ENCODE measurements at regions not wholly inside any gene's neighbourhood (a gene's known extent, or its start where the extent isn't known, plus 50 kb on each side); places are given as distances from the start of the nearest gene placed in this dataset.
"Not testable (repeated sequence)": the region's sequence is repeated elsewhere in the genome, so short reads cannot be mapped to it uniquely, and the experiment has no call there.

DNA sequence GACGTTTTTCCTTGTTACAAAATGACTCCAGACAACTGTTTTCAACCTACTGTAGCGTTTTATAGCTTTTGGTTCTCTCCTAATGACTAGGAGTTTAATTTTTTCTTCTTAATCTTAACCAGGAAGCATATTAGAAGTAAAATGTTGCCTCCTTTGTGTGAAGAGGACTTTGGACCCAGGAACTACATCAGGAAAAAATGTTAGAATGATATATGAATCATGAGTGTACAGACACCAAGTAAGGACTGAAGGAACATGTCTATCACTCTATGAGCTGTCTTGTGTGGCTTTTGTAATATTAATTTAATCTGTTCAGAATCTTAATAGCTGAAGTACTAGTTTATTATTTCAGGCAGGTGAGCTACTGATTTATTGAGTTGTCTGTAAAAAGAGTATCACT is 71.0 kb upstream of the MARCKS start:
- no peaks in the 10 kb centered on the region for H3K79me2 ChIP-seq (ENCODE audit: insufficient read depth, low read length)
- H3K27me3 ChIP-seq (ENCODE audit: insufficient read depth, low read length): no peaks in the 10 kb centered on the region
- H3K4me3 ChIP-seq (ENCODE audit: low read depth, low read length, poor library complexity, severe bottlenecking): no peak overlapping the region
- no peaks in the 10 kb centered on the region for H4K20me1 ChIP-seq (ENCODE audit: insufficient read depth, low read length)
- no peak overlapping the region for H2AFZ ChIP-seq (ENCODE audit: low read length)
- no peak overlapping the region for H3K27ac ChIP-seq (ENCODE audit: low read depth, low read length, poor library complexity, severe bottlenecking)
- H3F3A ChIP-seq (ENCODE audit: insufficient read depth, low read length): no peaks in the 10 kb centered on the region
- H3K9me2 ChIP-seq (ENCODE audit: low read depth, low read length): no peaks in the 10 kb centered on the region
- H3K9me3 ChIP-seq (ENCODE audit: low read length): no peaks in the 10 kb centered on the region
- no peak overlapping the region for H3K9ac ChIP-seq (ENCODE audit: low read length)
- H3K4me2 ChIP-seq (ENCODE audit: low read length): no peak overlapping the region
- no peaks in the 10 kb centered on the region for H3K36me3 ChIP-seq (ENCODE audit: insufficient read depth, low read length)
- TF ChIP-seq EZH2 (IDR thresholded peaks at IDR 0.05; ENCODE audit: borderline replicate concordance, low read length): no peak
- no peaks in the 10 kb centered on the region for H3K4me1 ChIP-seq (ENCODE audit: insufficient read depth, low read length, severe bottlenecking)

DNA sequence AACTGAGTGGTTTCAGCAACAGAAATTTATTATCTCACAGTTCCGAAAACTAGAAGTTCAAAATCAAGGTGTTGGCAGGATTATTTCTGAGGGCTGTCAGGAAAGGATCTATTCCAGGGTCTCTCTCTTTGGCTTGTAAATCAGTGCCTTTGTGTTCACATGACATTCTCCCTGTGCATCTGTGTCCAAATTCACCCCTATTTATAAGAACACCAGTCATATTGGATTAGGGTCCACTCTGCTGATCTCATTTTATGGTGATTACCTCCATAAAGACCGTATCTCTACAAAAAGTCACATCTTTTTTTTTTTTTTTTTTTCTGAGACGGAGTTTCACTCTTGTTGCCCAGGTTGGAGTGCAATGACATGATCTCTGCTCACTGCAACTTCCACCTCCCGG is 68.6 kb upstream of the MARCKS start:
- Histone ChIP-seq H3K4me2 (ENCODE audit: low read length) (no peak overlapping the region), H3F3A (ENCODE audit: insufficient read depth, low read length) (no peaks in the 10 kb centered on the region), H3K27ac (ENCODE audit: low read depth, low read length, poor library complexity, severe bottlenecking) (no peak overlapping the region), H3K79me2 (ENCODE audit: insufficient read depth, low read length) (no peaks in the 10 kb centered on the region), H3K9me2 (ENCODE audit: low read depth, low read length) (no peaks in the 10 kb centered on the region), H3K36me3 (ENCODE audit: insufficient read depth, low read length) (no peaks in the 10 kb centered on the region), H2AFZ (ENCODE audit: low read length) (no peak overlapping the region), H3K27me3 (ENCODE audit: insufficient read depth, low read length) (no peaks in the 10 kb centered on the region), H3K4me1 (ENCODE audit: insufficient read depth, low read length, severe bottlenecking) (no peaks in the 10 kb centered on the region), H4K20me1 (ENCODE audit: insufficient read depth, low read length) (no peaks in the 10 kb centered on the region), H3K9me3 (ENCODE audit: low read length) (no peaks in the 10 kb centered on the region), H3K9ac (ENCODE audit: low read length) (no peak overlapping the region), H3K4me3 (ENCODE audit: low read depth, low read length, poor library complexity, severe bottlenecking) (no peak overlapping the region)
- TF ChIP-seq, protein P1, sequence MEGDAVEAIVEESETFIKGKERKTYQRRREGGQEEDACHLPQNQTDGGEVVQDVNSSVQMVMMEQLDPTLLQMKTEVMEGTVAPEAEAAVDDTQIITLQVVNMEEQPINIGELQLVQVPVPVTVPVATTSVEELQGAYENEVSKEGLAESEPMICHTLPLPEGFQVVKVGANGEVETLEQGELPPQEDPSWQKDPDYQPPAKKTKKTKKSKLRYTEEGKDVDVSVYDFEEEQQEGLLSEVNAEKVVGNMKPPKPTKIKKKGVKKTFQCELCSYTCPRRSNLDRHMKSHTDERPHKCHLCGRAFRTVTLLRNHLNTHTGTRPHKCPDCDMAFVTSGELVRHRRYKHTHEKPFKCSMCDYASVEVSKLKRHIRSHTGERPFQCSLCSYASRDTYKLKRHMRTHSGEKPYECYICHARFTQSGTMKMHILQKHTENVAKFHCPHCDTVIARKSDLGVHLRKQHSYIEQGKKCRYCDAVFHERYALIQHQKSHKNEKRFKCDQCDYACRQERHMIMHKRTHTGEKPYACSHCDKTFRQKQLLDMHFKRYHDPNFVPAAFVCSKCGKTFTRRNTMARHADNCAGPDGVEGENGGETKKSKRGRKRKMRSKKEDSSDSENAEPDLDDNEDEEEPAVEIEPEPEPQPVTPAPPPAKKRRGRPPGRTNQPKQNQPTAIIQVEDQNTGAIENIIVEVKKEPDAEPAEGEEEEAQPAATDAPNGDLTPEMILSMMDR (IDR thresholded peaks at IDR 0.05; ENCODE audit: low read length): no peak
- TF ChIP-seq EZH2 (IDR thresholded peaks at IDR 0.05; ENCODE audit: borderline replicate concordance, low read length): no peak

DNA sequence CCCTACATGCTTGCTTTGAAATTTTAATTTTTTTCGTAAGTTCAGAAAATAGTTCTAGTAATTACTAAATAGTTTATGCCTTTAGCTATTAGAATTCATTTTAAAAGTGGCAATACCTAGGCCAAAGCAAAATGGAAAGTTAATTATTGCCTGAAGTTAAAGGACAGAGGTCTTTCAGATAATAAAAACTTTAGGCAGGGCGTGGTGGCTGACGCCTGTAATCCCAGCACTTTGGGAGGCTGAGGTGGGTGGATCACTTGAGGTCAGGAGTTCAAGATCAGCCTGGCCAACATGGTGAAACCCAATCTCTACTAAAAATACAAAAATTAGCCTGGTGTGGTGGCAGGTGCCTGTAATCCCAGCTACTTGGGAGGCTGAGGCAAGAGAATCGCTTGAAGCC is 65.9 kb upstream of the MARCKS start:
- not testable (repeated sequence) for H3K4me1 ChIP-seq (ENCODE audit: insufficient read depth, low read length, severe bottlenecking); H3F3A ChIP-seq (ENCODE audit: insufficient read depth, low read length); H3K4me3 ChIP-seq (ENCODE audit: low read depth, low read length, poor library complexity, severe bottlenecking); H3K4me2 ChIP-seq (ENCODE audit: low read length); H3K9me3 ChIP-seq (ENCODE audit: low read length); H3K79me2 ChIP-seq (ENCODE audit: insufficient read depth, low read length); H3K27me3 ChIP-seq (ENCODE audit: insufficient read depth, low read length); H3K9me2 ChIP-seq (ENCODE audit: low read depth, low read length); H4K20me1 ChIP-seq (ENCODE audit: insufficient read depth, low read length); H3K36me3 ChIP-seq (ENCODE audit: insufficient read depth, low read length); H2AFZ ChIP-seq (ENCODE audit: low read length); H3K9ac ChIP-seq (ENCODE audit: low read length); H3K27ac ChIP-seq (ENCODE audit: low read depth, low read length, poor library complexity, severe bottlenecking)

DNA sequence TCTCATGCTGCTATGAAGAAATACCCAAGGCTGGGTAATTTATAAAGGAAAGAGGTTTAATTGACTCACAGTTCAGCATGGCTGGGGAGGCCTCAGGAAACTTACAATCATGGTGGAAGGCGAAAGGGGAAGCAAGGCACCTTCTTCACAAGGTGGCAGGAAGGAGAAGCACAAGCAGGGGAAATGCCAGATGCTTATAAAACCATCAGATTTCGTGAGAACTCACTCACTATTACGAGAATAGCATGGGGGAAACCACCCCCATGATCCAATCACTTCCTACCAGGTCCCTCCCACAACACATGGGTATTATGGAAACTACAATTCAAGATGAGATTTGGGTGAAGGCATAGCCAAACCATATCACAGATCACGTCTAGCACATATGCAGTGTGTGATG is 61.8 kb upstream of the MARCKS start:
- H3K4me3 ChIP-seq (ENCODE audit: low read depth, low read length, poor library complexity, severe bottlenecking); H3K9me2 ChIP-seq (ENCODE audit: low read depth, low read length); H3F3A ChIP-seq (ENCODE audit: insufficient read depth, low read length); H3K36me3 ChIP-seq (ENCODE audit: insufficient read depth, low read length); H3K27ac ChIP-seq (ENCODE audit: low read depth, low read length, poor library complexity, severe bottlenecking); H3K27me3 ChIP-seq (ENCODE audit: insufficient read depth, low read length); H4K20me1 ChIP-seq (ENCODE audit: insufficient read depth, low read length); H3K9ac ChIP-seq (ENCODE audit: low read length); H3K4me1 ChIP-seq (ENCODE audit: insufficient read depth, low read length, severe bottlenecking); H3K79me2 ChIP-seq (ENCODE audit: insufficient read depth, low read length); H3K4me2 ChIP-seq (ENCODE audit: low read length); H2AFZ ChIP-seq (ENCODE audit: low read length); H3K9me3 ChIP-seq (ENCODE audit: low read length): not testable (repeated sequence)

DNA sequence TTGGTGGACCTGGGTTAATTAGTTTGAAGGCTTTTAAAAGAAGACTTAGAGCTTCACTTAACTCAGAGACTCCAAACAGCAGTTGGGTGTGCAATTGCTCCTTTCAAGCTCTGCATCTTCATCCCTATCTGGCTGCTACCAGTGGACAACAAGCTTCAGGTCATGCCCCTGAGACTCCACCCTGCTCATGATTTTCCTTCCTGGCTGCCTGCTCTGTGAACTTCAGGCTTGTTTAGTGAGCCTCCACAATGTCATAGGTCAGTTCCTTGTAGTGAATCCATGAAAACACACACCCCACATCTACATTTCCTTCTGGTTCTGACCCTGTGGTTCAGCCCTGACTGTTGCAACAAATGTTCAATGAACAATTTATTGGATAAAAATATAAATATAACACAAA is 61.1 kb upstream of the MARCKS start:
- Histone ChIP-seq H3K27me3 (ENCODE audit: insufficient read depth, low read length) (no peaks in the 10 kb centered on the region), H3K4me2 (ENCODE audit: low read length) (no peak overlapping the region), H3K9me2 (ENCODE audit: low read depth, low read length) (no peaks in the 10 kb centered on the region), H2AFZ (ENCODE audit: low read length) (no peak overlapping the region), H3K4me1 (ENCODE audit: insufficient read depth, low read length, severe bottlenecking) (no peaks in the 10 kb centered on the region), H3K27ac (ENCODE audit: low read depth, low read length, poor library complexity, severe bottlenecking) (no peak overlapping the region), H3F3A (ENCODE audit: insufficient read depth, low read length) (no peaks in the 10 kb centered on the region), H3K9ac (ENCODE audit: low read length) (no peak overlapping the region), H4K20me1 (ENCODE audit: insufficient read depth, low read length) (no peaks in the 10 kb centered on the region), H3K36me3 (ENCODE audit: insufficient read depth, low read length) (no peaks in the 10 kb centered on the region), H3K9me3 (ENCODE audit: low read length) (0 out of 2 replicates have a peak, but pooled peaks cover 2% of the 10 kb centered on the region), H3K4me3 (ENCODE audit: low read depth, low read length, poor library complexity, severe bottlenecking) (no peak overlapping the region), H3K79me2 (ENCODE audit: insufficient read depth, low read length) (no peaks in the 10 kb centered on the region)
- TF ChIP-seq EZH2 (IDR thresholded peaks at IDR 0.05; ENCODE audit: borderline replicate concordance, low read length): no peak
- TF ChIP-seq, protein P1 (IDR thresholded peaks at IDR 0.05; ENCODE audit: low read length): no peak
